Neural progenitor cell (in vitro differentiated cells): ENCODE measurements at regions not wholly inside any gene's neighbourhood (a gene's known extent, or its start where the extent isn't known, plus 50 kb on each side); places are given as distances from the start of the nearest gene placed in this dataset.

ENCODE experiments used
- DNase-seq: peaks from one replicate; pipeline ENCODE4 v3.0.0-alpha.2; 2016; ENCODE audit warnings: low spot score
- H2AFZ ChIP-seq: fragments of 200-600 bp; sonication (generic); replicated peaks from 2 replicates; pipeline ENCODE4 v1.6.1; 2016; ENCODE audit warnings: antibody characterized with exemption
- H3F3A ChIP-seq: fragments of 200-600 bp; sonication (generic); 2 replicates; pipeline ENCODE4 v1.6.1; 2016; ENCODE audit warnings: antibody characterized with exemption, low read depth
- H3K27ac ChIP-seq: fragments of 200-600 bp; sonication (generic); 2 replicates; pipeline ENCODE4 v1.5.1; 2016; ENCODE audit warnings: mild to moderate bottlenecking
- H3K27me3 ChIP-seq: fragments of 200-600 bp; sonication (generic); 2 replicates; pipeline ENCODE4 v1.6.1; 2016; ENCODE audit warnings: mild to moderate bottlenecking, moderate library complexity
- H3K36me3 ChIP-seq: fragments of 200-600 bp; sonication (generic); 2 replicates; pipeline ENCODE4 v1.5.1; 2016
- H3K4me1 ChIP-seq: fragments of 200-600 bp; sonication (generic); 2 replicates; pipeline ENCODE4 v1.6.1; 2016; ENCODE audit warnings: mixed run types
- H3K4me2 ChIP-seq: fragments of 200-600 bp; sonication (generic); 2 replicates; pipeline ENCODE4 v1.6.1; 2016
- H3K4me3 ChIP-seq: fragments of 200-600 bp; sonication (generic); 2 replicates; pipeline ENCODE4 v1.5.1; 2016
- H3K79me2 ChIP-seq: fragments of 200-600 bp; sonication (generic); 2 replicates; pipeline ENCODE4 v1.6.1; 2016; ENCODE audit warnings: low read depth
- H3K9ac ChIP-seq: fragments of 200-600 bp; sonication (generic); 2 replicates; pipeline ENCODE4 v1.6.1; 2016
- H3K9me3 ChIP-seq: fragments of 200-600 bp; sonication (generic); 2 replicates; pipeline ENCODE4 v1.5.1; 2016; ENCODE audit warnings: low read depth
- H4K20me1 ChIP-seq: fragments of 200-600 bp; sonication (generic); 2 replicates; pipeline ENCODE4 v1.6.1; 2016; ENCODE audit warnings: low read depth
- H3K27ac Mint-ChIP-seq: 3 replicates; pipeline ENCODE4 v1.8.0; 2021; ENCODE audit warnings: mixed read lengths
- H3K27me3 Mint-ChIP-seq: 2 replicates; pipeline ENCODE4 v1.8.0; 2022; ENCODE audit warnings: low read depth, mild to moderate bottlenecking, inconsistent platforms, moderate library complexity, mixed read lengths; ENCODE audit not compliant: insufficient read depth
- H3K36me3 Mint-ChIP-seq: 3 replicates; pipeline ENCODE4 v1.8.0; 2021; ENCODE audit warnings: mixed read lengths
- H3K4me1 Mint-ChIP-seq: 3 replicates; pipeline ENCODE4 v1.8.0; 2021; ENCODE audit warnings: mixed read lengths
- H3K4me3 Mint-ChIP-seq: 3 replicates; pipeline ENCODE4 v1.8.0; 2021; ENCODE audit warnings: mild to moderate bottlenecking, moderate library complexity, mixed read lengths
- H3K9me3 Mint-ChIP-seq: 3 replicates; pipeline ENCODE4 v1.8.0; 2020; ENCODE audit warnings: mixed read lengths
- CTCF ChIP-seq: fragments of 200-600 bp; sonication (generic); IDR thresholded peaks from 2 replicates; pipeline ENCODE4 v1.5.1; 2017; ENCODE audit warnings: antibody characterized with exemption, mild to moderate bottlenecking
- EZH2 ChIP-seq: fragments of 200-600 bp; sonication (generic); IDR thresholded peaks from 2 replicates; pipeline ENCODE4 v1.6.1; 2017; ENCODE audit warnings: antibody characterized with exemption, mild to moderate bottlenecking, moderate library complexity
- EZH2phosphoT487 ChIP-seq: fragments of 200-600 bp; sonication (generic); IDR thresholded peaks from 2 replicates; pipeline ENCODE4 v1.6.1; 2017; ENCODE audit warnings: antibody characterized with exemption

- Histone ChIP-seq H3K4me3 (no peak overlapping the region), H3K27me3 (no peaks in the 10 kb centered on the region), H3K9ac (no peak overlapping the region), H3F3A (no peaks in the 10 kb centered on the region), H2AFZ (no peak overlapping the region), H3K4me2 (no peak overlapping the region), H3K9me3 (no peaks in the 10 kb centered on the region), H4K20me1 (no peaks in the 10 kb centered on the region), H3K4me1 (no peaks in the 10 kb centered on the region), H3K79me2 (no peaks in the 10 kb centered on the region), H3K27ac (no peak overlapping the region), H3K36me3 (no peaks in the 10 kb centered on the region)
- no peaks in the 10 kb centered on the region for H3K4me1 Mint-ChIP-seq
- no peak overlapping the region for H3K27ac Mint-ChIP-seq
- DNase-seq: no peak
- no peak overlapping the region for H3K4me3 Mint-ChIP-seq
- no peaks in the 10 kb centered on the region for H3K36me3 Mint-ChIP-seq
- TF ChIP-seq CTCF (no peak), EZH2 (no peak), EZH2phosphoT487 (no peak)
- peaks cover 13% of the 10 kb centered on the region for H3K9me3 Mint-ChIP-seq
- H3K27me3 Mint-ChIP-seq: no peaks in the 10 kb centered on the region
Measured at GRCh38 chr17:55870044-55870443, 119.2 kb downstream of the PCTP start.

DNA sequence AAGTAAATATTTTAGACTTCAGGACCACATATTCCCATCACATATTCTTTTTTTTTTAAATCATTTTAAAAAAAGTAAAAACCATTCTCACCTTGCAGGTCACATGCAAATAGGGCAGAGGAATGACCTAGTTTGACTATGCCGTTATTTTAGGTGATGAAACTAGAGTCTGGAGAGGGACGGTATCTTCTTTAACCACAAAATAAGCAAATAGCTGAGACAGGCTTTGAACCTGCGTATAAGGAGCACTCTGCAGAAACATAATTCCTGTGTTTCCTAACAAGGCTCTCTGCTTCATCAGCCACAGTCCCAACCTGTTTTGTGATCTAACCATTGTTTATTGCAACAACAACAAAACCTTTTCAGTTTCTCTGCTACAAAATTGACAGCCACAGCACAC lies 121.5 kb downstream of the PCTP start:
- no peak overlapping the region for H3K4me2 ChIP-seq
- TF ChIP-seq CTCF (no peak), EZH2phosphoT487 (no peak), EZH2 (no peak)
- Mint-ChIP-seq H3K9me3 (peaks cover 5% of the 10 kb centered on the region), H3K4me1 (no peaks in the 10 kb centered on the region), H3K27ac (no peak overlapping the region), H3K36me3 (no peaks in the 10 kb centered on the region), H3K27me3 (peaks cover 3% of the 10 kb centered on the region), H3K4me3 (no peak overlapping the region)
- no peaks in the 10 kb centered on the region for H3K79me2 ChIP-seq
- H2AFZ ChIP-seq: no peak overlapping the region
- H3K9ac ChIP-seq: no peak overlapping the region
- no peaks in the 10 kb centered on the region for H3K4me1 ChIP-seq
- H4K20me1 ChIP-seq: no peaks in the 10 kb centered on the region
- no peak overlapping the region for H3K27ac ChIP-seq
- no peaks in the 10 kb centered on the region for H3K27me3 ChIP-seq
- no peak overlapping the region for H3K4me3 ChIP-seq
- no peak for DNase-seq
- no peaks in the 10 kb centered on the region for H3K36me3 ChIP-seq
- H3F3A ChIP-seq: no peaks in the 10 kb centered on the region
- H3K9me3 ChIP-seq: no peaks in the 10 kb centered on the region

DNA sequence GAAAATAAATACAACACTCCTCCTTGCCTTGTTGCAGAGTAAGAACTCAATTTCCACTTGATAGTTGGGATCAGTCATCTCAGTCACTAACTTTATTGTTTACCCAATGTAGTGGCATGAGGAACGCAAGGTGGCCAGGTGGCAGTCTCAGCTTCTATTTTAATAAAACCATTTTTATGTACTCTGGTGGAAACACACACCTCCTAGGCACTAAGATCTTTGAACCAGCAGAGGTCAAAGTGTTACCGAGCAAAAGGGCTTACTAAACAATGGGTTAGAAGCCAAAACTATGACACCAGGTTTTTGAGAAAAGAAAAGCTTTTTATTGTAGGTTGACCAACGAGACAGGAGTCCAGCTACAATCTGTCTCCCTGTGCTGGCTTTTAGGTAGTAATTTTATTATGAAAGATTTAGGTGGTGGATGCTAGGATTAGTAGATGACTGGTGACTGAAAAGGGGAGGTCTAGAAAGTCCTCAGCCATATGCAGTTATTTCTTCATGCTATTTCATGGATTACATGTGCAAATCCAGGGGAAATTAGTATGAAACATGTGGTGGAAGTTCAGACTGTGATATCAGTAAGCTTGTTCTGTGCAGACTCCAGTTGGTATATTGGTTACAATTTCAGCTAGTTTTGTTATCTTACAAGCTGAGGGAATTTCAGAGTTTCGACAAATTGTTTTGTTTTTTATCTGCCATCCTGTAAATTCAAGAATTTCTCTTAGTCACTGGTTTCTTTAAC lies 122.3 kb downstream of the PCTP start:
- H3K9ac ChIP-seq: no peak overlapping the region
- no peaks in the 10 kb centered on the region for H4K20me1 ChIP-seq
- no peaks in the 10 kb centered on the region for H3F3A ChIP-seq
- no peaks in the 10 kb centered on the region for H3K4me1 ChIP-seq
- no peak overlapping the region for H3K4me3 ChIP-seq
- H2AFZ ChIP-seq: no peak overlapping the region
- H3K27me3 ChIP-seq: no peaks in the 10 kb centered on the region
- no peak overlapping the region for H3K27ac Mint-ChIP-seq
- H3K4me1 Mint-ChIP-seq: no peaks in the 10 kb centered on the region
- H3K27ac ChIP-seq: no peak overlapping the region
- no peaks in the 10 kb centered on the region for H3K36me3 ChIP-seq
- no peaks in the 10 kb centered on the region for H3K79me2 ChIP-seq
- H3K9me3 ChIP-seq: no peaks in the 10 kb centered on the region
- no peak overlapping the region for H3K4me2 ChIP-seq
- no peaks in the 10 kb centered on the region for H3K36me3 Mint-ChIP-seq
- peaks cover 5% of the 10 kb centered on the region for H3K9me3 Mint-ChIP-seq
- TF ChIP-seq EZH2phosphoT487 (no peak), EZH2 (no peak), CTCF (no peak)
- H3K4me3 Mint-ChIP-seq: no peak overlapping the region
- H3K27me3 Mint-ChIP-seq: peaks cover 3% of the 10 kb centered on the region
- DNase-seq: no peak
